Activated CD4-positive, CD25-positive, alpha-beta regulatory T cell treated with anti-CD3 and anti-CD28 coated beads, Interleukin-2, amount 50 U/mL, for 24 hours (primary cell): ENCODE measurements at regions not wholly inside any gene's neighbourhood (a gene's known extent, or its start where the extent isn't known, plus 50 kb on each side); places are given as distances from the start of the nearest gene placed in this dataset.
"Not testable (repeated sequence)": the region's sequence is repeated elsewhere in the genome, so short reads cannot be mapped to it uniquely, and the experiment has no call there.

ENCODE experiments used
- ATAC-seq, 2 donors: fragments of 150-1000 bp; cut with Tn5 transposase; one replicate each; pipeline ENCODE4 v1.10.0; 2021; ENCODE audit warnings: mild to moderate bottlenecking in 1 of 2, moderate library complexity in 1 of 2

GRCh38 chr2:173468266-173468793 is 113.7 kb downstream of the CDCA7 start:
- no peak for ATAC-seq

GRCh38 chr2:173472112-173472511 is 117.4 kb downstream of the CDCA7 start:
- no peak for ATAC-seq

- ATAC-seq: no peak
These were observed 128.5 kb downstream of the CDCA7 start for GRCh38 chr2:173483137-173483536.

GRCh38 chr2:173488861-173489260 is 134.2 kb downstream of the CDCA7 start:
- ATAC-seq: no peak

- ATAC-seq: no peak
These were observed 136.7 kb downstream of the CDCA7 start for GRCh38 chr2:173491418-173491817.

GRCh38 chr2:173493874-173494273 is 139.2 kb downstream of the CDCA7 start:
- ATAC-seq: no peak

- no peak for ATAC-seq
These were observed 142.1 kb downstream of the CDCA7 start for GRCh38 chr2:173496746-173497145.

- ATAC-seq: no peak
These were observed 146.3 kb downstream of the CDCA7 start for GRCh38 chr2:173500953-173501352.

GRCh38 chr2:173502296-173502695 is 147.6 kb downstream of the CDCA7 start:
- ATAC-seq: no peak

GRCh38 chr2:173511357-173511756 is 156.7 kb downstream of the CDCA7 start:
- no peak for ATAC-seq

- ATAC-seq: no peak
These were observed 157.3 kb downstream of the CDCA7 start for GRCh38 chr2:173511942-173512341.

GRCh38 chr2:173513107-173513727 is 158.5 kb downstream of the CDCA7 start:
- no peak for ATAC-seq

GRCh38 chr2:173520918-173521317 is 166.2 kb downstream of the CDCA7 start:
- no peak for ATAC-seq

- ATAC-seq: no peak
These were observed 166.9 kb downstream of the CDCA7 start for GRCh38 chr2:173521450-173522192.

- ATAC-seq: no peak
These were observed 168.8 kb downstream of the CDCA7 start for GRCh38 chr2:173523497-173523896.

- no peak for ATAC-seq
These were observed 169.7 kb downstream of the CDCA7 start for GRCh38 chr2:173524256-173524955.

- not testable (repeated sequence) for ATAC-seq
These were observed 178.3 kb downstream of the CDCA7 start for GRCh38 chr2:173532732-173533531.

- no peak for ATAC-seq
These were observed 183.0 kb downstream of the CDCA7 start for GRCh38 chr2:173537694-173538093.

GRCh38 chr2:173539615-173540014 is 184.9 kb downstream of the CDCA7 start:
- ATAC-seq: no peak

GRCh38 chr2:173544641-173545363 is 190.1 kb downstream of the CDCA7 start:
- no peak for ATAC-seq

GRCh38 chr2:173545364-173545763 is 190.7 kb downstream of the CDCA7 start:
- ATAC-seq: no peak

GRCh38 chr2:173547499-173547898 is 192.8 kb downstream of the CDCA7 start:
- no peak for ATAC-seq
